GM19328 (cell line): ENCODE measurements at regions not wholly inside any gene's neighbourhood (a gene's known extent, or its start where the extent isn't known, plus 50 kb on each side); places are given as distances from the start of the nearest gene placed in this dataset.
"Not testable (repeated sequence)": the region's sequence is repeated elsewhere in the genome, so short reads cannot be mapped to it uniquely, and the experiment has no call there.

Source experiments
- ATAC-seq: cut with Tn5 transposase; IDR thresholded peaks from one replicate; pipeline ENCODE4 v1.9.1; 2021; ENCODE audit warnings: mild to moderate bottlenecking, moderate library complexity; ENCODE audit not compliant: unreplicated experiment

DNA sequence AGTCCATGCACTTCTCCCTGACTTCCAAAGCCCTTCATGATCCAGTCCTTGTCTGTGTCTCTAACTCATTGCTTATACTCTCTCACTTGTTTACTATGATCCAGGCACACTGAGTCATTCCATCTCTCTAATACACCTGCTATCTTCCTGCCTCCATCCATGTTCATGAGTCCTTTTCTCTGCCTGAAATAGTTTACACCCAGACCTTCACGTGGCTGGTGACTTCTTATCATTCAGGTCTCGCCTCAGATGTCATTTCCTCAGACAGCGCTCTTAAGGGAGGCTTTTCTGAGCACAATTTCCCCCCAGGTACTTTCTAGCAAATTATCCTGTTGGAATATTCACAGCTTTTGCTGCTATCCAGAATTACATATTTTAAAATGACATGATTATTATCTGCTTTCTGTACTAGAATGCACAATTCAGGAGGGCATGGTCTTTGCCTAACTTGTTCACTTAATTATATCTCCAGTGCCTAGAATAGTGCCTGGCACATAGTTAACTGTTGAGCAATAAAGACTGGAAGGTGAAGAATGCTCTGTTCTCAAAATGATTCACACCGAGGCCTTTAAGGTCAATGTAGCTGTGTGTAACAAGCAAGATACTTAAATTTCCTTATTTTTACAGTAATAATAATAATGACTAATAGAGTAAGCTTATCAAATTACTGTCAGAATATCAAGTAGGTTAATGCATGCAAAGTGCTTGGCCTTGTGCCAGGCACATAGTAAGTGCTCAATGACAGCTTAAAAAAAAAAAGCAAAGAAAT lies 183.7 kb upstream of the SPRY2 start:
- ATAC-seq, result no peak

DNA sequence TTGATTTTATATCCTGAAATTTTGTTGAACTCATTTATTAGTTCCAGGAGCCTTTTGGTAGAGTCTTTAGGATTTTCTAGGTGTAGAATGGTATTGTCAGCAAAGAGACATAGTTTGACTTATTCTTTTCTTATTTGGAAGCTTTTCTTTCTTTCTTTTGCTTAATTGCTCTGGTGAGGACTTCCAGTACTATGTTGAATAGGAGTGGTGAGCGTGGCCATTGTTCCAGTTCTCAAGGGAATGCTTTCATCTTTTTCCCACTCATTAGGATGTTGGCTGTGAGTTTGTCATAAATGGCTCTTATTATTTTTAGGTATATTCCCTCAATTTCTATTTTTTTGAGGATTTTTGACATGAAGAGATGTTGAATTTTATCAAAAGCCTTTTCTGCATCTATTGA lies 182.2 kb upstream of the SPRY2 start:
- ATAC-seq, result no peak

DNA sequence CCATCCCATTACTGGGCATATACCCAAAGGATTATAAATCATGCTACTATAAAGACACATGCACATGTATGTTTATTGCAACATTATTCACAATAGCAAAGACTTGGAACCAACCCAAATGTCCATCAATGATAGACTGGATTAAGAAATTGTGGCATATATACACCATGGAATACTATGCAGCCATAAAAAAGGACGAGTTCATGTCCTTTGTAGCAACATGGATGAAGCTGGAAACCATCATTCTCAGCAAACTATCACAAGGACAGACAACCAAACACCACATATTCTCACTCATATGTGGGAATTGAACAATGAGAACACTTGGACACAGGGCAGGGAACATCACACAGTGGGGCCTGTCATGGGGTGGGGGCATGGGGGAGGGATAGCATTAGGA lies 181.5 kb upstream of the SPRY2 start:
- ATAC-seq, result not testable (repeated sequence)

DNA sequence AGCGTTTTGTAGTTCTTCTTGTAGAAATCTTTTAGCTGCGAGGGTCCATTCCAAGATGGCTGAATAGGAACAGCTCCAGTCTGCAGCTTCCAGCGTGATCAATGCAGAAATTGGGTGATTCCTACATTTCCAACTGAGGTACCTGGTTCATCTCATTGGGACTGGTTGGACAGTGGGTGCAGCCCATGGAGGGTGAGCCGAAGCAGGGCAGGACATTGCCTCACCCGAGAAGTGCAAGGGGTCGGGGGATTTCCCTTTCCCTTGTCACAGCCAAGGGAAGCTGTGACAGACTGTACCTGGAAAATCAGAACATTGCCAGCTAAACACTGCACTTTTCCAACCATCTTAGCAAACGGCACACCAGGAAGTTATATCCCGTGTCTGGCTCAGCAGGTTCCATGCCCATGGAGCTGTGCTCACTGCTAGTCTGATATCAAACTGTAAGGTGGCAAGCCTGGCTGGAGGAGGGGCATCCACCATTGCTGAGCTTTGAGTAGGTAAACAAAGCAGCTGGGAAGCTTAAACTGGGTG lies 176.0 kb upstream of the SPRY2 start:
- ATAC-seq, result no peak

DNA sequence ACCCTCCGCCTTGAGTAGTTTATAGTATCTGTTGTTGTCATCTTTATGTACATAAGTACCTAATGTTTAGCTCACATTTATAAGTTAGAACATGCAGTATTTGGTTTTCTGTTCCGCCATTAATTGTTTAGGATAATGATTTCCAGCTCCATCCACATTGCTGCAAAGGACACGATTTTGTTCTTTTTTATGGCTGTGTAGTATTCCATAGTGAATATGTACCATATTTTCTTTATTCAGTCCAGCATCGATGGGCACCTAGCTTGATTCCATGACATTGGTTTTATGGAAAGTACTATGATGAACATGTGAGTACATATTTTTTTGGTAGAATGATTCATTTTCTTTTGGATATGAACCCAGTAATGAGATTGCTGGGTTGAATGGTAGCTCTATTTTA lies 174.4 kb upstream of the SPRY2 start:
- ATAC-seq, result no peak

DNA sequence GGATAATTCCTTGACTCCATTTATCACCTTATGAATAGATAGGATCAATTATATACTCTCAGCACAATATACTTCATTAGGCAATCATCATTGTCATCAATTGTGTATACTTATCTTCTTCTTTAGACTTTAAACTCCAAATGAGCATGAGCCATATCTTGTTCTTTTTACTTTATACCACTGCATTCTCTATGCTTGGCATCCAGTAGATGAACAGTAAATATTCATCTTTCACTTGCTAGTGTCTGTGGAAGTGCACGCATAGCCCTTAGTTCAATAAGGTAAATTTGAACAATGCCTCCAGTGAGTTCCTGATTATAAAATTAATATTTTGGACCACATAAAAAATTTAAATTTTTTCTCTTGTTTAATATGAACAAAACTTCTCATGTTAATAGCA lies 172.3 kb upstream of the SPRY2 start:
- no peak for ATAC-seq

DNA sequence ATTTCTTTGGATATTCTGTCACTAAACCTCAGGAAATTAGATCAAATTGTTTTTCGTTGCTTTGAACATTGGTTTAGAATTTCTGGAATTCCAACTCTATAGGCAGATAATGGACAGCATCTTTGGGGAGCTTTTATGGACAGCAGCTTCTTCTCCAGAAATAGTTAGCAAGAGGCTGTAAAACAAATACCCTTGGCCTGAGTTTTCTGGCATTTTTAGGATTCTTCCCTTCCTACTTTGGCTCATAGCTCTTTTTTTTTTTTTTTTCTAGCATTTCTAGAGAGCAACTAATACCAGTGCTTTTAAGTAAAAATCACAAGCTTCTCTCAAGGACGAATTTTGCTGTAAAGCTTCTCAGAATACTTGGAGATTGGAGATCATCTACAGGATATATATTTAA lies 169.8 kb upstream of the SPRY2 start:
- no peak for ATAC-seq

DNA sequence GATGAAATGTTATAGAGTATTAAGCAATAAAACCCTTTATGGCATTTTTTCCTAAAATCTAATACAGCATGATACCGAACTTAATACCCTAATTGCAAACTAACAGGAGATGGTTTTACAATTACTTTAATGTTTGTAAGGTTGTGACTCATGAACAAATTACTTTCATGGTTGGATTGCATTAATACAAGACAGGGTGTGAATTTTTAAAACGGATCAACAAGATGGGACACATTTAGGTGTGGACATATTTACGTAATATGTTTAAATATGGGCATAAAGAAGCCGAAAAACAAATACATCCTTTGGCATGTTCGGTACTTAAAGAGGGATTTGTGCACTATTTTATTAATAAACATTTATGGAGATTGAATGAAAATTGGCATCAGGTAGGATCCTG lies 168.3 kb upstream of the SPRY2 start:
- no peak for ATAC-seq

DNA sequence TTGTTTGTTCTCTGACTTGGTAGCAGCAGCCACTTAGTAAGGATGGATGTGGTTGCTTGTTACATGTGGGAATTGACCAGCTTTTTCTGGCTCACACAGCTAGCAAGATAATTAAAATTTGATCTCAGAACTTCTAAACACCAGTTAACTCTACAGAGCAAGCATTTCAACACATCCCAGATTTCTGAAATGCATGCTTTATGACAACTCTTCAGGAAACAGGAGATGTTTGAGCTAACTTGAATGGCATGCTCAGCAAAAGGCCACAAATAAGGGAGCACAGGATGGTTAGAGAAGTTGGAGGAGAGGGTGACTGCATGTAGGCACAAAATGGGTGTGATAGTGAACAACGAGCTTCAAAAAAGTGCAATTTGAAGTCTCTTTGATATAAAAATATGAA lies 167.1 kb upstream of the SPRY2 start:
- ATAC-seq, result no peak

DNA sequence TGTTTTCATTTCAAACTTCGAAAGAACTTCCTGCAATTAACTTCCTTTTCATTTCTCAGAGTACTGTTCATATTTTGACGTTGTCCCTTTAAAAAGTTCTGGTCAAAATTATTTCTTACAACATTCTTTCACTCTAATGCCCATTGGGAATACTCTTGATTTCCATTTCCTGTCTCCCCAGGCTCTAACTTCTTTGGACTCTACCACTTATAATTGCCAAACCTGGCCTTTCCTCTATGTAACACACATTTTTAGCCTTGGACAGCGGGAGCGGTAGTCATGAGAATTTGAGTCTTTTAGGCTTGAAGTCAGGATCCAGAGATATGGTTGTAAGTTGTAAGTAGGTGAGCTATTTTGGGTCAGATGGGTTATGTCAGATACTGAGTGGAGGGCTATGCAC lies 163.5 kb upstream of the SPRY2 start:
- ATAC-seq, result no peak

DNA sequence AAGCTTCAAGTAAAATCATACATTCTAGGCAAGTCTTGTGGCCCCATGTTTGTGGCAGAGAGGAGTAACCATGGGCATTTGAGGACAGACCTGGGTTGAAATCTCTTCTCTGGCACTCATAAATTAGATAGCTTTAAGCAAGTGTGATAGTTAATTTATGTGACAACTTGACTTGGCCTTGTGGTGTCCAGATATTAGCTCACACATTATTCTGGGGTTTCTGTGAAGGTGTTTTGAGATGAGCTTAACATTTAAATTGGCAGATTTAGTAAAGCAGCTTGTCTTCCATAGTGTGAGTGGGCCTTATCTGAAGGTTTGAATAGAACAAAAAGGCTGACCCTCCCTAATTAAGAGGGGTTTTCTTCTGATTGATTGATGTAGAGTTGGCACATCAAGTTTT lies 161.4 kb upstream of the SPRY2 start:
- ATAC-seq, result no peak

DNA sequence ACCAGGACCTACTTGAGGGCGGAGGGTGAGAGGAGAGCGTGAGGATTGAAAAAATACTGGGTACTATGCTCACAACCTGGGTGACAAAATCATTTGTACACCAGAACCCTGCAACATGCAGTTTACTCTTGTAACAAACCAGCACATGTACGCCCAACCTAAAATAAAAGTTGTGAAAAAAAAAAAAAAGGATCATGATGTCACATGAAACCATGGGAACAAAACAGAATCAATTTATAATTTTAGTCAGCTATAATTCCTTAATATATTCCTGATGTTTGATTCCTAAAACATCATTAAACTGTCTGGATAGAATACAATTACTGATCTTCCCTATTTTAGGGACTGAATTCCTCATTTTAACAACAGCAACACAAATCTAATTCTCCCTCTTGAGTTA lies 160.6 kb upstream of the SPRY2 start:
- no peak for ATAC-seq

DNA sequence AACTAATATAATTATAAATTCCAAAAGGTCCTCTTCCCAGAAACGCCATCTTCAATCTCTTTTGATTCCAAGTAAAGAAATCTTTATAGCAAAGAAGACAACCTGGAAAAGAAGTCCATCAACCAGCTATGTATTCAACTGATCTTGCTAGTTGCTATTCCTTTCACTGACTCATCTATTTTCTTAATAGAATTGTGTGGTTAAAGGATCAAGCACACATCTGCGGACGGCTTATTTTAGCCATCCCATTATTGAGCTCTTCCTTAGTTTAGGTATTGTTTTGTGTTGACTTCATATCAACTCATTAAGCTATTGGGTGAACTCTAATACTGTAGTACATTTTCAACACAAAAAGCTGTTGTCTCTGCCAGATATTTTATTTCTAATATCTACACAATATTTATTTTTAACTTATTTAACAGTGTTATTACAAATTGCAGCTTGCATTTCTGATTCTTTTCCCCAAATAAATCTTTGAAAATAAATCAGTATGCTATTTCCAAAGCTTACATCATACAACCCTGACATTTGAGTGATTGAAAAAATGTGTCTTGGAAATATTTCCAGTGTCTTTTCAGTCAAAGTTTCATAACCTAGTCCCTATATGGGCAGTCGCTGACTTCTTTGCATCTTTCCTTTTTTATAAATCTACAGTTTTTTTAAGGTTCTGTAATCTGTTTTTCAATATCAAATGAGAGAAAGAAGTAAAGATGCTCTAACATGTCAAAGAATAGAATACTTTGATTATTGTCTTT lies 158.8 kb upstream of the SPRY2 start:
- ATAC-seq, result no peak

DNA sequence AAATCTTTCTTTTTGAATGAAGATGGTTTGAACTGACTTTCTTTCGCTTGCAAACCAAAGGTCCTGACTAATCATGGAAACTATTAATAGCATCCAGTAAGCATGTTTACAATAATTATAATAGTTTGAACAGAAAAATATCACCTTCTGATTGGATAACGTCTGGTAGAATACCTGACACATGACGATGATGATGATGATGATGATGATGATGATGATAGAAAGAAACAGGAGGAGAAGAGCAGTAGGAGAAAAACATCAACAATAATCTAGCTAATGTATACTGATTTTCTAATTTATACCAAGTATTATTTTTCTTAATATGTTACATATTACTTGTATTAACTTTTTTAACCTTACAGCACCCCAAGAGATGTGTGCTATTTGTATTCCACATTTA lies 157.5 kb upstream of the SPRY2 start:
- ATAC-seq, result no peak

DNA sequence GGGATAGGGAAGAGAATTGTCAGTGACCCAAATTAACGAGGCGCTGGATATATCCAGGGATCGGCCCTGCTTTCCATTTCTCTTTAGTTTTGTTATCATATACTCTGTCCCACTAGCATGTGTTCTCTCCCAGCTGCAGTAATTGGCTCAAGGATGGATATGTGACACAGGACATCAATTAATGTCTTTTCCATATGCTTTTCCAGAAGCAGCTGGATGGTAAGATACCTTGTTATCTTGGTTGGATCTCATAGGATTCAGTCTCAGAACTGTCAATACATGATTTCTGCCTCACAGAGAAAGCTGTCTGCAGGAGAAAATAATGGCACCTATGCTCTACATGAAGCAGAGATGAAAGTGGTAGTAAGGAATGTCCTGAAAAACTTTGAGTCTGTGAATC lies 157.1 kb upstream of the SPRY2 start:
- no peak for ATAC-seq

DNA sequence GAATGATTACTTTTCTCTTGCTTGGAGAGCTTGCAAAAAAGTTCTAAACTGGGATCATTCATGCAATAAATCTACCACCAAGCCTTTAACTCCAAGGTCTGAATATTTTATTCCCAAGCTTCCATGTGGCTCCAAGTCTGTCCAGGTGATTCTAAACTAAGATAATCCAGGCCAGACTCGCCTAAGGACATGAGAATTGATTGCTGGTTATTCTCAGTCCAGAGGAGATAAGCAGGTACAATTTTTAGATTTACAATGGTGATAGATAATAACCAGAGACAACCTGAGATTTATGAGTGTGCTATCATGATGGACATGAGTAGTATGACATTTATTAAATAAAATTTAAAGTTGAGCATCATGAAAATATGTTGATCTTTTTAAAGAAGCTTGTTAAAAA lies 156.5 kb upstream of the SPRY2 start:
- no peak for ATAC-seq

DNA sequence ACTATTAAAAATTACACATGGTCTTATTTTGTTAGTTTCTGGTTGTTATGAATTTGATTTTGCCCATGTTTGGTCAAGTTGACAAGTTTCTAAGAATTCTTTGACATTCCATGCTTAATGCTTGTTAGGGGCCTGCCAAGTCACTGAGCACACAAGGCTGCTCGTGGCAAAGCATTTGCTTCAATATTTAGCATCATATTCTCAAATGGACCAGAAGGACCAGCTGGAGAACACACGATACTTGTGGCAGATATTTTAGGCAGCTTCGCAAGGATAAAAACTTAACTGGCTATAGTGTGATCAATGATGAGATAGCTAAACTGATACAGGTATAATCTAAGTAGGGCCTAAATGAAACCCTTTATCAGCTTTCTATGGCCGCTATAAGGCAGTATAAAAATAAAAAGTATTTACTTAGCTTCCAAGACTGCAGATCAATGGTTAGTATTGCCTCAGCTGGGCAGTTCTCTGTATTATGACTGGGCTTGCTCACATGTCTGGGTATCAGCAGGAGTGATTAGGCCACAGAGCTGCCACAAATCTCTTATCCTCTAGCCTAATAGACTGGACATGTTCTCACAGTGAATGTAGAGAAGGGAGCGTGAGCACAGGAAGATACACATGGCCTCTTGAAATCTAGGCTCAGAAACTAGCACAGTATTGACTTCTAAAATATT lies 155.9 kb upstream of the SPRY2 start:
- no peak for ATAC-seq

DNA sequence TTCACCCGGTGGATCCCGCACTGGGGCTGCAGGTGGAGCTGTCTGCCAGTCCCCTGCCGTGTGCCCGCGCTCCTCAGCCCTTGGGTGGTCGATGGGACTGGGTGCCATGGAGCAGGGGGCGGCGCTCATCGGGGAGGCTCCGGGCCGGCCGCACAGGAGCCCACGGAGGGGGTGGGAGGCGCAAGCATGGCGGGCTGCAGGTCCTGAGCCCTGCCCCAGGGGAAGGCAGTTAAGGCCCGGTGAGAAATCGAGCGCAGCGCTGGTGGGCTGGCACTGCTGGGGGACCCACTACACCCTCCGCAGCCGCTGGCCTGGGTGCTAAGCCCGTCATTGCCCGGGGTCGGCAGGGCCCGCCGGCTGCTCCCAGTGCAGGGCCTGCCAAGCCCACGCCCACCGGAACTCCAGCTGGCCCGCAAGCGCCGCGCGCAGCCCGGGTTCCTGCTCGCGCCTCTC lies 149.6 kb upstream of the SPRY2 start:
- ATAC-seq, result not testable (repeated sequence)

DNA sequence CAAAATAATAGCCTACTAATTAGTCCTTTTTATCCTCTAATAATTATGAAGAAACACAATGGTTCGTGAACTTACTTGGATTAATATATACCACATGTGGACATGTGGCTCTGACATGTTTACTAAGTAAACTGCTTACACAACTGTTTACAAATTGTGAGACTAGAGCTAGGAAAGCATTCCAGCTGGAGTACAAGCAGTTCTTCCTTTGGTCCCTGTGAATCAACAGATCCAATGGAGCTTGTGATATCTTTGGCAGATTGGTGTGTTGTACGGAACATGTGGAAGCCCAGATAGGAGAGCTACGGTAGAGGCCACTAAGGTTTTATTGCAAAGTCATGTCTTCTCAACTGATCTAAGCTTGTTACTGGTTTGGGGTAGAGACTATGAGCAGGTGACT lies 145.5 kb upstream of the SPRY2 start:
- ATAC-seq, result no peak

DNA sequence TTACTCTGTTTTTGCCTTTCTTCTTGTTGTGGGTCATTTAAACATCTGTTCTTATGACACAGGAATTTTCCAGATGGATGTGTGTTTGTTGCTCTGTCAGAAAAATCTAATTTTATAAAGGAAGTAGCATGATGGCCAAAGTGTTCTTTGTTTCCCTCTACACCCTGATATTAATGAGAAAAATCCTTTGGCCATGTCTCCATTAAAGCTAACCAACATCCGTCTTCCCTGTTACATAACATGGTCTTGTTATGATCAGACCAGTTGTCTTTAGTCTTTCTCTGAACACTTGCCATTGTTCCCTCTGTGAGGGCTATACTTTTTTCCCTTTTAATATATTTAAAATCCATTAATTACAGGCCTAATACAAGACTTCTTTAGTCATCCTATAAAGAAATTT lies 142.2 kb upstream of the SPRY2 start:
- no peak for ATAC-seq

DNA sequence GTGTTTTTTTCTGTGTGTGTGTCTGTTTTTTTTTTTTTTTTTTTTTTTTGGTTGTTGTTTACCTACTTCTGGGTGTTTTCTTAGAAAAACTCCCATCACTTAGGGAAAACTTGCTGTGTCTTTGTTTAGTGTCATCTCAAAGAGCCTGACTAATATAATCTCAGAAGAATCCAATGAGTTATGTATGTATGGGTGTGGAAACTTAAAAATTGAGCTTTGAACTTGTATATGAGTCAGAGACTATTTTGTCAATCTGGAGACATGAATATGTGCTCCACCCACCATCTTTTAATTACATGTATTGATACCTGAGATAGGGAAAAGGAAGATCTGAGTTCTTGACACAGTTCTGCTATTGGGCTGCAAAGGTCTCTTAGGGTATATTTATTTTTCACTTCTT lies 140.7 kb upstream of the SPRY2 start:
- no peak for ATAC-seq
